Right hindlimb (tissue), 1 donor: ENCODE measurements at regions not wholly inside any gene's neighbourhood (a gene's known extent, or its start where the extent isn't known, plus 50 kb on each side); places are given as distances from the start of the nearest gene placed in this dataset.

Experiments used
- DNase-seq: peaks from one replicate; pipeline ENCODE4 v3.0.0-alpha.2; 2018

- peak; percentile 21 for DNase-seq
Observed at GRCh38 chr10:124285587-124286527, 132.9 kb downstream of the OAT start.

GRCh38 chr10:124283949-124284250 is 134.8 kb downstream of the OAT start:
- DNase-seq = no peak

- no peak for DNase-seq
Observed at GRCh38 chr10:124283215-124283948, 135.3 kb downstream of the OAT start.

GRCh38 chr10:124282326-124282725 is 136.4 kb downstream of the OAT start:
- DNase-seq = no peak

GRCh38 chr10:124281666-124282065 is 137.1 kb downstream of the OAT start:
- no peak for DNase-seq

- DNase-seq = no peak
Observed at GRCh38 chr10:124280916-124281315, 137.8 kb downstream of the OAT start.

- DNase-seq = no peak
Observed at GRCh38 chr10:124279882-124280281, 138.8 kb downstream of the OAT start.

- DNase-seq = no peak
Observed at GRCh38 chr10:124279298-124279697, 139.4 kb downstream of the OAT start.

- no peak for DNase-seq
Observed at GRCh38 chr10:124278356-124278755, 140.4 kb downstream of the OAT start.

GRCh38 chr10:124273141-124273540 is 145.6 kb downstream of the OAT start:
- DNase-seq = no peak

GRCh38 chr10:124271676-124272075 is 147.0 kb downstream of the OAT start:
- no peak for DNase-seq

- DNase-seq = no peak
Observed at GRCh38 chr10:124270530-124271327, 148.0 kb downstream of the OAT start.

GRCh38 chr10:124268976-124269375 is 149.7 kb downstream of the OAT start:
- DNase-seq = no peak

- DNase-seq = no peak
Observed at GRCh38 chr10:124267911-124268549, 150.7 kb downstream of the OAT start.

- DNase-seq = peak; percentile 67
Observed at GRCh38 chr10:124267231-124267885, 151.4 kb downstream of the OAT start.

GRCh38 chr10:124266468-124267230 is 152.1 kb downstream of the OAT start:
- DNase-seq = no peak

GRCh38 chr10:124265776-124266467 is 152.8 kb downstream of the OAT start:
- DNase-seq = no peak

- DNase-seq = no peak
Observed at GRCh38 chr10:124265391-124265745, 153.4 kb downstream of the OAT start.

GRCh38 chr10:124264711-124265390 is 153.9 kb downstream of the OAT start:
- DNase-seq = no peak

- no peak for DNase-seq
Observed at GRCh38 chr10:124264271-124264670, 154.5 kb downstream of the OAT start.
